ENCODE measurements at regions not wholly inside any gene's neighbourhood (a gene's known extent, or its start where the extent isn't known, plus 50 kb on each side); places are given as distances from the start of the nearest gene placed in this dataset.

GRCh38 chr3:105285653-105286241 lies 81.0 kb upstream of the ALCAM start:
- TF ChIP-seq CTCF (IDR thresholded peaks at IDR 0.05) (no peak), SIN3A (IDR thresholded peaks at IDR 0.05; ENCODE audit: borderline replicate concordance, insufficient read depth, low read depth, low read length) (no peak), POLR2AphosphoS5 (IDR thresholded peaks at IDR 0.05; ENCODE audit: low read depth, low read length) (no peak)
